ENCODE measurements at regions not wholly inside any gene's neighbourhood (a gene's known extent, or its start where the extent isn't known, plus 50 kb on each side); places are given as distances from the start of the nearest gene placed in this dataset.

- TF ChIP-seq CTCF (IDR thresholded peaks at IDR 0.05) (no peak), EP300 (IDR thresholded peaks at IDR 0.05) (no peak)
Measured at GRCh38 chr10:54854389-54854788, 53.4 kb upstream of the PCDH15 start.

Measured in tibial nerve (tissue), 4 donors.